Embryonic facial prominence (tissue), 1 donor: ENCODE measurements at regions not wholly inside any gene's neighbourhood (a gene's known extent, or its start where the extent isn't known, plus 50 kb on each side); places are given as distances from the start of the nearest gene placed in this dataset.
"Not testable (repeated sequence)": the region's sequence is repeated elsewhere in the genome, so short reads cannot be mapped to it uniquely, and the experiment has no call there.

Experiments used
- DNase-seq: peaks from one replicate; pipeline ENCODE4 v3.0.0-alpha.2; 2016; ENCODE audit errors: extremely low spot score

GRCh38 chr3:36187197-36187596 is 193.1 kb upstream of the STAC start:
- not testable (repeated sequence) for DNase-seq

- no peak for DNase-seq
These were observed 187.4 kb upstream of the STAC start for GRCh38 chr3:36192901-36193300.

GRCh38 chr3:36193448-36193847 is 186.9 kb upstream of the STAC start:
- no peak for DNase-seq

GRCh38 chr3:36196058-36196457 is 184.2 kb upstream of the STAC start:
- no peak for DNase-seq

- no peak for DNase-seq
These were observed 183.2 kb upstream of the STAC start for GRCh38 chr3:36197151-36197550.

GRCh38 chr3:36201546-36201945 is 178.8 kb upstream of the STAC start:
- DNase-seq, result no peak

- DNase-seq, result no peak
These were observed 173.2 kb upstream of the STAC start for GRCh38 chr3:36206956-36207580.

- no peak for DNase-seq
These were observed 169.3 kb upstream of the STAC start for GRCh38 chr3:36210840-36211651.

- DNase-seq, result no peak
These were observed 168.7 kb upstream of the STAC start for GRCh38 chr3:36211652-36211999.

GRCh38 chr3:36212251-36212650 is 168.1 kb upstream of the STAC start:
- DNase-seq, result no peak

- DNase-seq, result no peak
These were observed 165.8 kb upstream of the STAC start for GRCh38 chr3:36214460-36214859.

- no peak for DNase-seq
These were observed 165.1 kb upstream of the STAC start for GRCh38 chr3:36215241-36215640.

GRCh38 chr3:36219398-36219797 is 160.9 kb upstream of the STAC start:
- no peak for DNase-seq

- no peak for DNase-seq
These were observed 160.1 kb upstream of the STAC start for GRCh38 chr3:36220173-36220572.

- no peak for DNase-seq
These were observed 158.3 kb upstream of the STAC start for GRCh38 chr3:36221975-36222374.

GRCh38 chr3:36227980-36228379 is 152.3 kb upstream of the STAC start:
- no peak for DNase-seq

- DNase-seq, result no peak
These were observed 150.8 kb upstream of the STAC start for GRCh38 chr3:36229496-36229895.

GRCh38 chr3:36232797-36233489 is 147.4 kb upstream of the STAC start:
- DNase-seq, result no peak

GRCh38 chr3:36244728-36245127 is 135.6 kb upstream of the STAC start:
- no peak for DNase-seq

- no peak for DNase-seq
These were observed 131.9 kb upstream of the STAC start for GRCh38 chr3:36248374-36248773.

GRCh38 chr3:36250191-36250590 is 130.1 kb upstream of the STAC start:
- DNase-seq, result no peak

GRCh38 chr3:36257158-36257852 is 123.0 kb upstream of the STAC start:
- no peak for DNase-seq
